IPS-18a (cell line): ENCODE measurements at regions not wholly inside any gene's neighbourhood (a gene's known extent, or its start where the extent isn't known, plus 50 kb on each side); places are given as distances from the start of the nearest gene placed in this dataset.

Experiments used
- H3K27ac ChIP-seq: one replicate; pipeline ENCODE4 v1.5.1; 2013; ENCODE audit warnings: low read length
- H3K27me3 ChIP-seq: one replicate; pipeline ENCODE4 v1.6.1; 2013; ENCODE audit warnings: mild to moderate bottlenecking, low read length; ENCODE audit not compliant: control insufficient read depth, insufficient read depth
- H3K36me3 ChIP-seq: one replicate; pipeline ENCODE4 v1.6.1; 2013; ENCODE audit warnings: low read depth, low read length; ENCODE audit not compliant: control insufficient read depth
- H3K4me1 ChIP-seq: one replicate; pipeline ENCODE4 v1.6.1; 2013; ENCODE audit warnings: low read depth, low read length; ENCODE audit not compliant: control insufficient read depth
- H3K4me3 ChIP-seq: one replicate; pipeline ENCODE4 v1.5.1; 2013; ENCODE audit warnings: low read length
- H3K9ac ChIP-seq: one replicate; pipeline ENCODE4 v1.6.1; 2013; ENCODE audit warnings: mild to moderate bottlenecking, low read length, moderate library complexity
- H3K9me3 ChIP-seq: one replicate; pipeline ENCODE4 v1.6.1; 2013; ENCODE audit warnings: low read depth, low read length; ENCODE audit not compliant: control insufficient read depth

GRCh38 chr18:24801001-24801400 is 340.6 kb downstream of the HRH4 start:
- H3K4me3 ChIP-seq: no peak overlapping the region
- no peaks in the 10 kb centered on the region for H3K27me3 ChIP-seq
- H3K4me1 ChIP-seq: no peaks in the 10 kb centered on the region
- H3K9me3 ChIP-seq: no peaks in the 10 kb centered on the region
- H3K36me3 ChIP-seq: no peaks in the 10 kb centered on the region
- no peak overlapping the region for H3K9ac ChIP-seq
- H3K27ac ChIP-seq: no peak overlapping the region

- Histone ChIP-seq H3K9ac (no peak overlapping the region), H3K4me1 (no peaks in the 10 kb centered on the region)
These were observed 342.0 kb downstream of the HRH4 start for GRCh38 chr18:24802456-24802855.

DNA sequence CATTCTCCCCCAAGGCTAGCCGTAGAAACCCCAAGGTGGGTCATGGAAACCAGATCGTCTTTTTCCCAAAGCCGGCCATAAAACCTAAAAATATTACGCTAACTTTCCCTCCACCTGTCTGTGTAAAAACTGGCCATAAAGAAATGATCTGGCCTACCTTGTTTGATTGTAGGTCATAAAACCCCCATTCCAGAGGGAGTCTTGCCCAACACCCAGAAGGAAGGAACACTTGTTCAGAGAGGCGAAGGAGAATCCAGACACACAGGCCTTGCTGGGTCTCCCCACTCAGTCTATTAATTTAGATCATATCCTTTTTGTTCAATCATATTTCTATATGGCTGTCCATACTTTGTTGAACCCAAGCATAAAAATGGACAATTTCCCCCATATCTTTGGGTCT is 344.7 kb downstream of the HRH4 start:
- Histone ChIP-seq H3K4me3 (no peak overlapping the region), H3K36me3 (no peaks in the 10 kb centered on the region), H3K4me1 (no peaks in the 10 kb centered on the region), H3K27ac (no peak overlapping the region), H3K9ac (no peak overlapping the region), H3K9me3 (no peaks in the 10 kb centered on the region), H3K27me3 (no peaks in the 10 kb centered on the region)

More at GRCh38 chr18:24802456-24802855, 342.0 kb downstream of the HRH4 start:
- no peak overlapping the region for H3K4me3 ChIP-seq
- no peaks in the 10 kb centered on the region for H3K9me3 ChIP-seq
- H3K27ac ChIP-seq: no peak overlapping the region
- no peaks in the 10 kb centered on the region for H3K27me3 ChIP-seq
- no peaks in the 10 kb centered on the region for H3K36me3 ChIP-seq

GRCh38 chr18:24809173-24809950 is 348.9 kb downstream of the HRH4 start:
- Histone ChIP-seq H3K27me3 (no peaks in the 10 kb centered on the region), H3K9ac (no peak overlapping the region), H3K4me1 (peaks cover 9% of the 10 kb centered on the region), H3K9me3 (no peaks in the 10 kb centered on the region), H3K36me3 (no peaks in the 10 kb centered on the region), H3K4me3 (no peak overlapping the region), H3K27ac (no peak overlapping the region)

GRCh38 chr18:24810561-24811305 is 350.3 kb downstream of the HRH4 start:
- no peak overlapping the region for H3K27ac ChIP-seq
- no peak overlapping the region for H3K9ac ChIP-seq
- peaks cover 22% of the 10 kb centered on the region for H3K4me1 ChIP-seq
- H3K4me3 ChIP-seq: no peak overlapping the region
- H3K27me3 ChIP-seq: no peaks in the 10 kb centered on the region
- H3K9me3 ChIP-seq: no peaks in the 10 kb centered on the region
- H3K36me3 ChIP-seq: no peaks in the 10 kb centered on the region

DNA sequence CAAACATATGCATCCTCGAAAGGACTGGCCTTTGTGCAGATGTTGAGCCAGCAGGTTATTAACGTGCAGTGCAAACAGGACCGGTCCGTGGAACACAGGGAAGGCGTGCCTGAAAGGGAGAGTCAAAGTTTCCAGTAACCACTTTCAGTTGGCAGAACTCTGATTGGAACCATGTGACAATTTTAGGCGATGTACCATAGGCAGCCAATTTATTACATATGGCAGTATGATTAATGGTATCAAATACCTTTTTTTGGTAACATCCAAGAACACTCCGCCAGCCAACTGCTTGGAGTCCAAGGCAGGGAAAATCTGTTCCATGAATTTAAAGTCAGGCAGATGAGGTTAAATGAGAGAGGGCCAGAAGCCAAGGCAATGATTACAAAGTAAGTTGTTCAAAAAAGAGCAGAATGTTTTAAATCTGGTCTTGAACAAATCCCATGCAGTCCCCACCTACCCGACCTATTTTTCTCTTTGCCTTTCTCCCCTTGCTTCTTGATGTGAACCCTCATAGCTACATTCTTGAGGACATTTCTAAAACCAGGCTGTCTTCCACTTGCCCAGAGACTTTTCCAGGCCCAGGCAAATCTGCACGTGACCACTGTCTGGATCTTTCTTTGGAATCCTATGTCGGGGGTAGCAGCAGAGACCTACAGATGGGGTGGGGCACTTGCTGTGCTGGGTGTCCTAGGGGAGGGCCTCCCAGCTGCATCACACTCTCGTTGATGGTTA is 351.7 kb downstream of the HRH4 start:
- no peak overlapping the region for H3K4me3 ChIP-seq
- H3K9me3 ChIP-seq: no peaks in the 10 kb centered on the region
- no peak overlapping the region for H3K9ac ChIP-seq
- H3K4me1 ChIP-seq: peaks cover 25% of the 10 kb centered on the region
- H3K27ac ChIP-seq: no peak overlapping the region
- no peaks in the 10 kb centered on the region for H3K36me3 ChIP-seq
- no peaks in the 10 kb centered on the region for H3K27me3 ChIP-seq

GRCh38 chr18:24814521-24814920 is 354.1 kb downstream of the HRH4 start:
- Histone ChIP-seq H3K36me3 (no peaks in the 10 kb centered on the region), H3K27ac (no peak overlapping the region), H3K9me3 (no peaks in the 10 kb centered on the region), H3K4me3 (no peak overlapping the region), H3K9ac (no peak overlapping the region), H3K27me3 (peaks cover 7% of the 10 kb centered on the region), H3K4me1 (peaks cover 49% of the 10 kb centered on the region)

GRCh38 chr18:24817150-24817549 is 356.7 kb downstream of the HRH4 start:
- H3K9ac ChIP-seq: no peak overlapping the region
- H3K27ac ChIP-seq: no peak overlapping the region
- peaks cover 44% of the 10 kb centered on the region for H3K4me1 ChIP-seq
- H3K4me3 ChIP-seq: no peak overlapping the region
- no peaks in the 10 kb centered on the region for H3K9me3 ChIP-seq
- no peaks in the 10 kb centered on the region for H3K36me3 ChIP-seq
- peaks cover 7% of the 10 kb centered on the region for H3K27me3 ChIP-seq

GRCh38 chr18:24817587-24818371 is 357.3 kb downstream of the HRH4 start:
- no peaks in the 10 kb centered on the region for H3K36me3 ChIP-seq
- peak overlapping the region; percentile 26 for H3K4me3 ChIP-seq
- no peaks in the 10 kb centered on the region for H3K9me3 ChIP-seq
- peaks cover 7% of the 10 kb centered on the region for H3K27me3 ChIP-seq
- H3K27ac ChIP-seq: no peak overlapping the region
- H3K4me1 ChIP-seq: peaks cover 44% of the 10 kb centered on the region
- H3K9ac ChIP-seq: no peak overlapping the region

DNA sequence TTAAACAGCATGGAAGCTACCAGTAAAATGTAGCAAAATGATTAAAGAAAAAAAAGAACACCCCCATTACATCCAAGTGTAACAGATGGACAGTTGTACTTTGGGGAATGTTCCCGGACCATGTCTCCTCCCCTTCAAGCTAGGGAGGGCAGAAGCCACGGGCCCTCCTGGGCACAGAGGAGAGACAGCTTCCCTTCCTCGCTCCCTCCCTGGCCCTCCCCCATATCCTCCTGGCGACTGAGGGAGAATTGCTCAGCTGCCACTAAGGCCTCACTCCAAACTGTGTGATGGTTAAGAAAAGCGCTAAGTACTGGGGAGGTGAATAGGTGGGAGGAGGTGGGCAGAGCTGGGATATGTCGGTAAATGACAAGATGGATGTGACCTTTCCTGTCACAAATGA is 358.0 kb downstream of the HRH4 start:
- Histone ChIP-seq H3K27ac (no peak overlapping the region), H3K9ac (no peak overlapping the region), H3K4me1 (peaks cover 44% of the 10 kb centered on the region)

More for the DNA sequence above, 358.0 kb downstream of the HRH4 start:
- Histone ChIP-seq H3K4me3 (peak overlapping the region; percentile 26), H3K9me3 (no peaks in the 10 kb centered on the region), H3K27me3 (peaks cover 7% of the 10 kb centered on the region), H3K36me3 (no peaks in the 10 kb centered on the region)
